Lung (tissue), 11 donors: ENCODE measurements at regions not wholly inside any gene's neighbourhood (a gene's known extent, or its start where the extent isn't known, plus 50 kb on each side); places are given as distances from the start of the nearest gene placed in this dataset.

Source experiments
- ATAC-seq: fragments of 200-7000 bp; cut with Tn5 transposase; one replicate; pipeline ENCODE4 v1.9.1; 2020; ENCODE audit warnings: moderate number of reproducible peaks; ENCODE audit not compliant: insufficient read depth, low FRiP score
- DNase-seq, 3 donors: peaks; one replicate each; pipeline ENCODE4 v3.0.0-alpha.2; 2013 to 2017
- H3K27ac ChIP-seq, 2 donors: one replicate each; pipeline ENCODE4 v1.5.1; 2013; ENCODE audit warnings: mild to moderate bottlenecking in 2 of 2, moderate library complexity in 2 of 2, control low read depth in 1 of 2, inconsistent platforms in 1 of 2, low read depth in 1 of 2, low read length in 1 of 2
- H3K27me3 ChIP-seq, 3 donors: one replicate each; pipeline ENCODE4 v1.5.1; 2013; ENCODE audit warnings: low read length in 2 of 3; ENCODE audit not compliant: control insufficient read depth in 3 of 3, insufficient read depth in 3 of 3
- H3K36me3 ChIP-seq, 4 donors: one replicate each; pipeline ENCODE4 v1.5.1; 2013; ENCODE audit warnings: low read length in 4 of 4, mild to moderate bottlenecking in 1 of 4, moderate library complexity in 1 of 4; ENCODE audit not compliant: control insufficient read depth in 4 of 4, insufficient read depth in 4 of 4
- H3K4me1 ChIP-seq, 5 donors: one replicate each; pipeline ENCODE4 v1.5.1; 2013; ENCODE audit warnings: low read length in 5 of 5, mild to moderate bottlenecking in 2 of 5, moderate library complexity in 1 of 5; ENCODE audit not compliant: control insufficient read depth in 5 of 5, insufficient read depth in 5 of 5
- H3K4me3 ChIP-seq: one replicate; pipeline ENCODE4 v1.5.1; 2013; ENCODE audit warnings: mild to moderate bottlenecking, control low read depth, moderate library complexity
- H3K9ac ChIP-seq, 2 donors: one replicate each; pipeline ENCODE4 v1.5.1; 2013; ENCODE audit warnings: low read length in 2 of 2, control low read depth in 1 of 2; ENCODE audit not compliant: insufficient read depth in 1 of 2
- H3K9me3 ChIP-seq, 4 donors: one replicate each; pipeline ENCODE4 v1.5.1; 2013; ENCODE audit warnings: low read length in 3 of 4, mild to moderate bottlenecking in 1 of 4, moderate library complexity in 1 of 4; ENCODE audit not compliant: control insufficient read depth in 4 of 4, insufficient read depth in 3 of 4
- CTCF ChIP-seq: IDR thresholded peaks from 2 replicates; pipeline ENCODE4 v1.5.1; 2012; ENCODE audit warnings: mild to moderate bottlenecking; ENCODE audit errors: control extremely low read depth, extremely low read depth
- WGBS, 2 donors: extraction: QIAGEN DNeasy Blood & Tissue Kit; methylation state at CpG; one replicate each; pipeline ENCODE4 v1.1.7; 2013; 5-methylcytosine and 5-hydroxymethylcytosine counted together
- donor health status: control.
- donor health status: control.
- donor health status: Bipolar disorder and iron deficiency.
- donor health status: healthy.
- donor health status: DM: yes; HTN: yes; CAD: no.

GRCh38 chr9:88826771-88827181, 164.5 kb upstream of the S1PR3 start:
- Histone ChIP-seq H3K9me3 (no peaks in the 10 kb centered on the region), H3K4me3 (no peak overlapping the region), H3K36me3 (no peaks in the 10 kb centered on the region), H3K4me1 (peaks cover 0 to 26% (median 0%) of the 10 kb centered on the region in 5 donors), H3K9ac (no peak overlapping the region), H3K27ac (no peak overlapping the region), H3K27me3 (no peaks in the 10 kb centered on the region)
- ATAC-seq: no peak
- TF ChIP-seq CTCF: no peak
- no peak for DNase-seq
- WGBS, 2 donors: 95 to 96% methylated on average over 1 of the region's 1 CpG

GRCh38 chr9:88828018-88828417, 163.2 kb upstream of the S1PR3 start:
- Histone ChIP-seq H3K36me3 (no peaks in the 10 kb centered on the region), H3K27ac (no peak overlapping the region), H3K4me1 (peaks cover 0 to 26% (median 0%) of the 10 kb centered on the region in 5 donors), H3K9me3 (no peaks in the 10 kb centered on the region), H3K9ac (peak overlapping the region in 1 of 2 donors; percentile 24), H3K4me3 (no peak overlapping the region), H3K27me3 (no peaks in the 10 kb centered on the region)
- no peak for DNase-seq
- no peak for TF ChIP-seq CTCF
- WGBS, 2 donors: 74 to 76% methylated on average over 8 of the region's 8 CpGs
- ATAC-seq: no peak

DNA sequence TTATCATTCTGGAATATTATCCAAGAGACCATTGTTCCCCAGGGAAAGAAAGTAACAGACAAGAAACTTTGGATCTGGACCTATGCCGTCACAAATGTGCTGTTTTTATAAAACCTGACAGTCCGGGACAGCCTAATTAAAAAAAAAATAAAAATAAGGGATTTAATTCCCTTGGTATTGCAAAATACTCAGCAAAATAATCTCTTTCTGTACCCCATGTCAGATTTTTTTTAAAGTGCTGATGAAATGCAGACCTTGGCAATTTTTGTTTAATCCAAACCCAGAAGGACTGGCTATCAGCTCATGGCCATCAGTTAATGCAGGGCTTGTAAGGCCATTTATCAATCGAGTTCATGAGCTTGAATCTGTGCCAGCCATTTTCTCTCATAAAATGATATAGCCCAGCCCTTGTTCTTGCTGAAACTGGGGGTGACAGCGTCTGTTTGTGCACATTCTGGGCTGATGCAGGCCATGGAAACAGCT, 162.7 kb upstream of the S1PR3 start:
- peak; percentile 30 to 91 (median 84) for DNase-seq
- Histone ChIP-seq H3K9ac (peak overlapping the region in 1 of 2 donors; percentile 24), H3K27ac (no peak overlapping the region), H3K36me3 (no peaks in the 10 kb centered on the region), H3K4me3 (no peak overlapping the region), H3K27me3 (no peaks in the 10 kb centered on the region), H3K4me1 (peaks cover 0 to 26% (median 0%) of the 10 kb centered on the region in 5 donors), H3K9me3 (no peaks in the 10 kb centered on the region)
- ATAC-seq: no peak
- WGBS, 2 donors: 70 to 72% methylated on average over 4 of the region's 4 CpGs
- no peak for TF ChIP-seq CTCF

- Histone ChIP-seq H3K36me3 (no peaks in the 10 kb centered on the region), H3K4me3 (no peak overlapping the region), H3K27ac (no peak overlapping the region), H3K27me3 (no peaks in the 10 kb centered on the region), H3K9ac (no peak overlapping the region), H3K9me3 (no peaks in the 10 kb centered on the region), H3K4me1 (peaks cover 0 to 26% (median 0%) of the 10 kb centered on the region in 5 donors)
- TF ChIP-seq CTCF: no peak
- 64 to 80% methylated on average over 6 of the region's 6 CpGs for WGBS, 2 donors
- ATAC-seq: no peak
- no peak for DNase-seq
Observed at GRCh38 chr9:88829276-88829675, 162.0 kb upstream of the S1PR3 start.
